ENCODE measurements at regions not wholly inside any gene's neighbourhood (a gene's known extent, or its start where the extent isn't known, plus 50 kb on each side); places are given as distances from the start of the nearest gene placed in this dataset.

GRCh38 chr9:89844075-89844474, 239.3 kb downstream of the GADD45G start:
- Histone ChIP-seq H3K27me3 (ENCODE audit: insufficient read depth, low read depth, low read length) (no peaks in the 10 kb centered on the region), H3K9me3 (ENCODE audit: low read length) (no peaks in the 10 kb centered on the region), H3K36me3 (ENCODE audit: insufficient read depth, low read length) (no peaks in the 10 kb centered on the region), H3K4me3 (ENCODE audit: low read length) (no peak overlapping the region), H2AFZ (ENCODE audit: low read depth, low read length) (no peak overlapping the region), H3K27ac (ENCODE audit: low read length) (no peak overlapping the region), H3F3A (ENCODE audit: insufficient read depth, low read length, poor library complexity, severe bottlenecking) (no peaks in the 10 kb centered on the region), H3K4me2 (ENCODE audit: low read length) (no peak overlapping the region), H3K9ac (ENCODE audit: low read length) (no peak overlapping the region), H4K20me1 (ENCODE audit: insufficient read depth) (no peaks in the 10 kb centered on the region), H3K79me2 (replicated peaks; ENCODE audit: insufficient read depth, low read length) (no peaks in the 10 kb centered on the region), H3K9me2 (ENCODE audit: insufficient read depth, low read length) (no peaks in the 10 kb centered on the region)
- TF ChIP-seq MXI1 (conservative IDR thresholded peaks at IDR 0.05; ENCODE audit: poor library complexity, severe bottlenecking) (no peak), POLR2AphosphoS5 (IDR thresholded peaks at IDR 0.05) (no peak), RAD21 (conservative IDR thresholded peaks at IDR 0.05) (no peak), CTCF (IDR thresholded peaks at IDR 0.05; ENCODE audit: poor library complexity, severe bottlenecking) (no peak), TAF1 (IDR thresholded peaks at IDR 0.05; ENCODE audit: low read depth) (no peak), SMC3 (conservative IDR thresholded peaks at IDR 0.05; ENCODE audit: poor library complexity) (no peak), EP300 (conservative IDR thresholded peaks at IDR 0.05; ENCODE audit: poor library complexity, severe bottlenecking) (no peak), EZH2 (IDR thresholded peaks at IDR 0.05; ENCODE audit: borderline replicate concordance, insufficient read depth, low read length, poor library complexity, severe bottlenecking) (no peak), REST (IDR thresholded peaks at IDR 0.05; ENCODE audit: borderline replicate concordance) (no peak)

GRCh38 chr9:89844535-89844934, 239.7 kb downstream of the GADD45G start:
- H3K4me2 ChIP-seq (ENCODE audit: low read length) = no peak overlapping the region
- no peaks in the 10 kb centered on the region for H3K79me2 ChIP-seq (replicated peaks; ENCODE audit: insufficient read depth, low read length)
- TF ChIP-seq MXI1 (conservative IDR thresholded peaks at IDR 0.05; ENCODE audit: poor library complexity, severe bottlenecking) (no peak), EP300 (conservative IDR thresholded peaks at IDR 0.05; ENCODE audit: poor library complexity, severe bottlenecking) (no peak), POLR2AphosphoS5 (IDR thresholded peaks at IDR 0.05) (no peak), RAD21 (conservative IDR thresholded peaks at IDR 0.05) (no peak), SMC3 (conservative IDR thresholded peaks at IDR 0.05; ENCODE audit: poor library complexity) (no peak)
- H3K36me3 ChIP-seq (ENCODE audit: insufficient read depth, low read length) = no peaks in the 10 kb centered on the region
- no peak overlapping the region for H3K9ac ChIP-seq (ENCODE audit: low read length)
- H2AFZ ChIP-seq (ENCODE audit: low read depth, low read length) = no peak overlapping the region
- no peaks in the 10 kb centered on the region for H3F3A ChIP-seq (ENCODE audit: insufficient read depth, low read length, poor library complexity, severe bottlenecking)
- H4K20me1 ChIP-seq (ENCODE audit: insufficient read depth) = no peaks in the 10 kb centered on the region
- no peaks in the 10 kb centered on the region for H3K9me2 ChIP-seq (ENCODE audit: insufficient read depth, low read length)
- no peak overlapping the region for H3K27ac ChIP-seq (ENCODE audit: low read length)
- no peak overlapping the region for H3K4me3 ChIP-seq (ENCODE audit: low read length)
- no peaks in the 10 kb centered on the region for H3K9me3 ChIP-seq (ENCODE audit: low read length)
- no peaks in the 10 kb centered on the region for H3K27me3 ChIP-seq (ENCODE audit: insufficient read depth, low read depth, low read length)
